Naive thymus-derived CD8-positive, alpha-beta T cell (primary cell): ENCODE measurements at regions not wholly inside any gene's neighbourhood (a gene's known extent, or its start where the extent isn't known, plus 50 kb on each side); places are given as distances from the start of the nearest gene placed in this dataset.
A peak's percentile ranks its signal among the peaks of the same experiment; 100 is the strongest.

Source experiments
- ATAC-seq, 2 donors: fragments of 150-1000 bp; cut with Tn5 transposase in 1 of 2; sonication (Bioruptor Pico), chemical (Tn5 transposase) in 1 of 2; 1 replicate in 1 of 2; 2 replicates in 1 of 2; pipeline ENCODE4 v1.10.0; 2021; ENCODE audit warnings: mild to moderate bottlenecking in 2 of 2, moderate library complexity in 2 of 2
- POLR2A ChIA-PET: fragments of 350-600 bp; sonication (Branson Sonifier 250); formaldehyde crosslinking; loops from one replicate; lab custom pipeline; 2021; ENCODE audit warnings: antibody characterized with exemption; lab: Charles Lee
- DNase-seq, 10 donors: peaks; one replicate each; pipeline versions ENCODE4 v3.0.0 to v3.0.0-alpha.2; 2020 to 2022
- H3K27ac Mint-ChIP-seq, 10 donors: one replicate each; pipeline ENCODE4 v1.8.0; 2020 to 2022; ENCODE audit warnings: mild to moderate bottlenecking in 10 of 10, mixed read lengths in 10 of 10, moderate library complexity in 4 of 10, inconsistent platforms in 1 of 10
- H3K27me3 Mint-ChIP-seq, 5 donors: one replicate each; pipeline ENCODE4 v1.8.0; 2021 to 2022; ENCODE audit warnings: mixed read lengths in 5 of 5
- H3K36me3 Mint-ChIP-seq, 3 donors: one replicate each; pipeline ENCODE4 v1.8.0; 2020 to 2022; ENCODE audit warnings: mixed read lengths in 3 of 3, mild to moderate bottlenecking in 2 of 3, inconsistent platforms in 1 of 3
- H3K4me1 Mint-ChIP-seq, 4 donors: one replicate each; pipeline ENCODE4 v1.8.0; 2021 to 2022; ENCODE audit warnings: mixed read lengths in 4 of 4
- H3K4me3 Mint-ChIP-seq, 10 donors: one replicate each; pipeline ENCODE4 v1.8.0; 2020 to 2022; ENCODE audit warnings: mild to moderate bottlenecking in 10 of 10, mixed read lengths in 10 of 10, moderate library complexity in 6 of 10, inconsistent platforms in 1 of 10
- H3K9me3 Mint-ChIP-seq, 9 donors: one replicate each; pipeline ENCODE4 v1.8.0; 2020 to 2022; ENCODE audit warnings: mixed read lengths in 9 of 9, mild to moderate bottlenecking in 3 of 9, inconsistent platforms in 1 of 9, moderate library complexity in 1 of 9

- ATAC-seq, result no peak
- no peak for DNase-seq
- no peak overlapping the region for H3K4me3 Mint-ChIP-seq
- H3K4me1 Mint-ChIP-seq, result peaks cover 9 to 19% (median 18%) of the 10 kb centered on the region in 4 donors
- H3K36me3 Mint-ChIP-seq, result peaks cover 0 to 4% (median 0%) of the 10 kb centered on the region in 3 donors
- POLR2A ChIA-PET, result interaction anchor here (1.1 kb wide), 1 partner anchor 94 kb away, joined by 4 read pairs; the partner anchor contains the start of gene FYN
- peak overlapping the region in 4 of 10 donors; percentile 6 to 87 (median 40) for H3K27ac Mint-ChIP-seq
- H3K27me3 Mint-ChIP-seq, result no peaks in the 10 kb centered on the region
- H3K9me3 Mint-ChIP-seq, result peaks cover 0 to 2% (median 0%) of the 10 kb centered on the region in 9 donors
Measured at GRCh38 chr6:111967131-111967530, 86.8 kb upstream of the CCN6 start.

- H3K27ac Mint-ChIP-seq, result peak overlapping the region in 7 of 10 donors; percentile 15 to 99 (median 90)
Measured at GRCh38 chr6:111970426-111970825, 83.5 kb upstream of the CCN6 start.

GRCh38 chr6:111971181-111971841, 82.6 kb upstream of the CCN6 start:
- H3K27me3 Mint-ChIP-seq, result peaks cover 0 to 1% (median 0%) of the 10 kb centered on the region in 5 donors
- DNase-seq, result no peak
- POLR2A ChIA-PET, result interaction anchor here (1.0 to 7.1 kb wide), 2 partner anchors 12 to 17 kb away, joined by 4 to 55 read pairs; no protein-coding TSS in a partner anchor
- H3K4me1 Mint-ChIP-seq, result peaks cover 25 to 60% (median 58%) of the 10 kb centered on the region in 4 donors
- peak overlapping the region in 4 of 10 donors; percentile 10 to 52 (median 20) for H3K4me3 Mint-ChIP-seq
- peaks cover 0 to 2% (median 0%) of the 10 kb centered on the region in 9 donors for H3K9me3 Mint-ChIP-seq
- peak overlapping the region; percentile 31 to 99 (median 96) for H3K27ac Mint-ChIP-seq
- ATAC-seq, result no peak
- peaks cover 0 to 4% (median 0%) of the 10 kb centered on the region in 3 donors for H3K36me3 Mint-ChIP-seq

More at GRCh38 chr6:111970426-111970825, 83.5 kb upstream of the CCN6 start:
- Mint-ChIP-seq H3K27me3 (peaks cover 0 to 1% (median 0%) of the 10 kb centered on the region in 5 donors), H3K4me3 (no peak overlapping the region), H3K4me1 (peaks cover 22 to 51% (median 49%) of the 10 kb centered on the region in 4 donors), H3K36me3 (peaks cover 0 to 4% (median 0%) of the 10 kb centered on the region in 3 donors), H3K9me3 (peaks cover 0 to 2% (median 0%) of the 10 kb centered on the region in 9 donors)
- POLR2A ChIA-PET, result interaction anchor here (0.6 to 1.3 kb wide), 2 partner anchors 11 to 97 kb away, joined by 4 to 5 read pairs; partner anchors contain the start of gene FYN
- no peak for DNase-seq
- ATAC-seq, result no peak

DNA sequence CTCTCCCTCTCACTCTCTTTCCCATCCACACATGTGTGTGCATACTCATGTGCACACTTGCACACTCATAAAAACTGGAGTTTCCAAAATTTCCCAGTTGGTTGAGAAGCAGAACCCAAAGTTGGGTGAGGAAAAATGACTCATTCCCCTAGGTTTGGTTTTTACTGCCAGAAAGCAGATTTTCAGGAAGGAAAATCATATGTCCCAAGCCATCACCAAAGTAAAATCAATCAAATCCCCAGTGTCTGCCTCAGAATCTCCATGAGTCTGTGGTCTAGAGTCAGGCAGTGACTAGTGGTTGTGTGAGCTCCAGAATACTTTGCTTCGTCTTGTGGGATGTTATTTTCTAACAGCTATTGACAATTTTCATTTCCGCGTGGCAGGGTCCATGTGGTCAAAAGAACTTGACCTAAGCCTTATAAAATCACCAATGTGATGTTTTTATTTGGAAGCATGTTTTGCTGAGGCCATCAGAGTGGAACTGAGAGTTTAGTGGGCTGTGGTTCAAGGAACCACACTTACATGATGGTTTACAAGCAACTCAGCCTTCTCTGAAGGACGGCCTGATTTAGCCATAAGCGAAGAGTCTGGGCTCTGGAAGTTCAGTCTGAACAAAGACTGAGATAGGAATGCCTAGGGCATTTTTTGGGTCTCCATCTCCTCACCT, 81.9 kb upstream of the CCN6 start:
- H3K27me3 Mint-ChIP-seq, result peaks cover 0 to 1% (median 0%) of the 10 kb centered on the region in 5 donors
- peak overlapping the region; percentile 94 to 99 (median 98) for H3K27ac Mint-ChIP-seq
- H3K4me1 Mint-ChIP-seq, result peaks cover 32 to 67% (median 65%) of the 10 kb centered on the region in 4 donors
- peaks cover 0 to 4% (median 0%) of the 10 kb centered on the region in 3 donors for H3K36me3 Mint-ChIP-seq
- H3K9me3 Mint-ChIP-seq, result peaks cover 0 to 2% (median 0%) of the 10 kb centered on the region in 9 donors
- ATAC-seq (no peak), DNase-seq (no peak)
- H3K4me3 Mint-ChIP-seq, result peak overlapping the region in 4 of 10 donors; percentile 11 to 64 (median 28)
- POLR2A ChIA-PET, result interaction anchor here (1.0 to 7.1 kb wide), 9 partner anchors 10 to 121 kb away, joined by 3 to 55 read pairs (median 6); partner anchors contain the start of gene FYN

DNA sequence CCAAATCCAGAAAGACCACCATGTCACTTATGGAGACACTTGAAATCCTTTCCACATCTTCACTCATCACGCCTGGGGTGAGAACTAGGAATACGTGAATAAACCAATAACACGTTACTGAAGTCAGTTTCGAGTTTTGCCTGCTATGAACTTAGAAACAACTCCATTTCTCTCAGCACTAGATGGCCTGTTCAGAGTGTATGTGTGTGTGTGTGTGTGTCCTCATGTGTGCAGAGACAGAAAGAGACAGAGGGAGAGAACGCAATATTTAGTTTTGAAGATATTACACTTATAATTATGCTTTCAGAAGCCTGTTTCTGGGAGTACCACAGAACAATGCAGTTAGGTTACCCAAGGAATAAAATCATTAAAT, 81.2 kb upstream of the CCN6 start:
- peaks cover 0 to 2% (median 0%) of the 10 kb centered on the region in 9 donors for H3K9me3 Mint-ChIP-seq
- peak overlapping the region; percentile 18 to 81 (median 64) for H3K4me3 Mint-ChIP-seq
- peaks cover 29 to 72% (median 71%) of the 10 kb centered on the region in 4 donors for H3K4me1 Mint-ChIP-seq
- H3K27me3 Mint-ChIP-seq, result peaks cover 0 to 1% (median 0%) of the 10 kb centered on the region in 5 donors
- POLR2A ChIA-PET, result interaction anchor here (0.8 to 7.1 kb wide), 16 partner anchors 10 to 1098 kb away, joined by 3 to 55 read pairs (median 4); partner anchors contain the start of genes AMD1 and FYN
- peak overlapping the region; percentile 94 to 99 (median 98) for H3K27ac Mint-ChIP-seq
- DNase-seq (peak in 2 of 10 donors; percentile 13 to 72), ATAC-seq (peak in 1 of 2 donors; percentile 34)
- H3K36me3 Mint-ChIP-seq, result peaks cover 0 to 4% (median 0%) of the 10 kb centered on the region in 3 donors

DNA sequence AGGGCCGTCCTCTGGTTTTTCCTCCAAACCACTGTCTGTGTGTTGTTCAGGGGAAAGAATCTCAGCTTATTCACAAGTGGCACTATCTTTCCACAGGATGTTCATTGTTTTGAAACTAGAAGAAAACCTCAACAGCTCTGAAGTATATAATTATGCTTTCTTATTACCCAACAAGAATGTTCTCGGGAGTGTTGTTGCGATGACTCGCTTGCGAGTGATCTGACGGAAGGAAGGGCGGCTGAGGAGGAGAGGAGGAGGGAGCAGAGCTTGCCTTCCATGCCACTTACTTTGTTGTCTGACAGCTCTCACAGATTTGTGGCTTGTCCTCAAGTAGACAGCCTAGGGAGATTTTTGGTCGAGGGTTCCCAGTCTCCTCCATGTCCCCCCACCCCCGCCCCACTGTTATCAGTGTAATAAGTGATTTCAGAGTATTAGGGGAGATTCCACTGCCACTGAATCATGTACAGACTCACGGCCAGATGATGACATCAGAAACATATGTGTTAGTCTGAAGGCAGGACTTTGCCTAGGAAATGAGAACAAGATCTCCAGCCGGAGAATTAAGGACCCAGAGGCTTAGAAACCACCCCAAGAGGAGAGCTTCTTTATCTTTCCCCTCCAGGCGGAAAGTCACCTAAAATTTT, 80.7 kb upstream of the CCN6 start:
- H3K4me3 Mint-ChIP-seq, result peak overlapping the region; percentile 56 to 81 (median 66)
- H3K36me3 Mint-ChIP-seq, result peaks cover 0 to 4% (median 0%) of the 10 kb centered on the region in 3 donors
- H3K9me3 Mint-ChIP-seq, result peaks cover 0 to 2% (median 0%) of the 10 kb centered on the region in 9 donors
- peak; percentile 40 to 87 (median 74) for DNase-seq
- peak overlapping the region; percentile 94 to 99 (median 98) for H3K27ac Mint-ChIP-seq
- POLR2A ChIA-PET, result interaction anchor here (0.6 to 7.1 kb wide), 20 partner anchors 10 to 1099 kb away, joined by 3 to 55 read pairs (median 3); partner anchors contain the start of genes AMD1 and FYN
- peaks cover 28 to 77% (median 73%) of the 10 kb centered on the region in 4 donors for H3K4me1 Mint-ChIP-seq
- ATAC-seq, result peak; percentile 91
- peaks cover 0 to 1% (median 0%) of the 10 kb centered on the region in 5 donors for H3K27me3 Mint-ChIP-seq

- peaks cover 35 to 85% (median 80%) of the 10 kb centered on the region in 4 donors for H3K4me1 Mint-ChIP-seq
- no peak for ATAC-seq
- peak overlapping the region; percentile 94 to 99 (median 98) for H3K27ac Mint-ChIP-seq
- peaks cover 0 to 2% (median 0%) of the 10 kb centered on the region in 9 donors for H3K9me3 Mint-ChIP-seq
- peak in 1 of 10 donors; percentile 29 for DNase-seq
- H3K36me3 Mint-ChIP-seq, result no peaks in the 10 kb centered on the region
- H3K27me3 Mint-ChIP-seq, result peaks cover 0 to 1% (median 0%) of the 10 kb centered on the region in 5 donors
- H3K4me3 Mint-ChIP-seq, result peak overlapping the region in 9 of 10 donors; percentile 64 to 81 (median 68)
- POLR2A ChIA-PET, result interaction anchor here (0.6 to 7.1 kb wide), 14 partner anchors 10 to 861 kb away, joined by 3 to 55 read pairs (median 4); partner anchors contain the start of gene FYN
Measured at GRCh38 chr6:111973927-111974639, 79.8 kb upstream of the CCN6 start.

DNA sequence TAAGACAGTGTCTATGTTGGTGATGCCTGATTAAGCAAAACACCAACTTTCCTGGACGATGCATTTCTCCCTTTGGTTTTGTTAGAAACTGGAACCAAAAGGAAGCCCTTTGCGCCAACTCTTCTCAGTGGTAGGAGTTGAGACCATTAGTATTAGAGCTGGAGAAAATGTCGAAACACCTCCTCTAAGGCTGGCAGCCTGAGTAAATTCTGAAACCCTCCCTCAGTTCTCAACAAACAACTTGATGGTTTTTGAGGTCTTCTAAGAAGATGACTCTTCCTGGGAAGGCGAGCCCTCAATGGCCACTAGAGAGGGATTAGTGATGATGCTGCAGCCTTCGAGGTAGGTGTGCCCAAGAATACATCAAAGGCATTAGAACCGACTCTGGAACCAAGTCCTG, 78.4 kb upstream of the CCN6 start:
- ATAC-seq (no peak), DNase-seq (no peak)
- POLR2A ChIA-PET, result interaction anchor here (2.6 to 7.1 kb wide), 3 partner anchors 9 to 17 kb away, joined by 21 to 55 read pairs (median 29); no protein-coding TSS in a partner anchor
- Mint-ChIP-seq H3K4me3 (no peak overlapping the region), H3K27me3 (peaks cover 0 to 1% (median 0%) of the 10 kb centered on the region in 5 donors), H3K9me3 (no peaks in the 10 kb centered on the region), H3K27ac (peak overlapping the region; percentile 94 to 99 (median 98)), H3K4me1 (peaks cover 40 to 98% (median 91%) of the 10 kb centered on the region in 4 donors), H3K36me3 (no peaks in the 10 kb centered on the region)

- Mint-ChIP-seq H3K9me3 (no peaks in the 10 kb centered on the region), H3K27me3 (peaks cover 0 to 1% (median 0%) of the 10 kb centered on the region in 5 donors), H3K4me1 (peaks cover 39 to 98% (median 88%) of the 10 kb centered on the region in 4 donors), H3K36me3 (no peaks in the 10 kb centered on the region), H3K4me3 (peak overlapping the region in 3 of 10 donors; percentile 22 to 25 (median 24)), H3K27ac (peak overlapping the region; percentile 87 to 99 (median 97))
- ATAC-seq (no peak), DNase-seq (no peak)
- POLR2A ChIA-PET, result interaction anchor here (2.6 to 7.1 kb wide), 2 partner anchors 8 to 12 kb away, joined by 21 to 55 read pairs; no protein-coding TSS in a partner anchor
Measured at GRCh38 chr6:111976139-111976538, 77.8 kb upstream of the CCN6 start.

- Mint-ChIP-seq H3K4me3 (peak overlapping the region in 1 of 10 donors; percentile 25), H3K9me3 (no peaks in the 10 kb centered on the region), H3K27me3 (no peaks in the 10 kb centered on the region), H3K36me3 (no peaks in the 10 kb centered on the region), H3K4me1 (peaks cover 45 to 93% (median 78%) of the 10 kb centered on the region in 4 donors), H3K27ac (peak overlapping the region in 6 of 10 donors; percentile 6 to 85 (median 48))
- ATAC-seq (no peak), DNase-seq (no peak)
- POLR2A ChIA-PET, result interaction anchor here (7.1 kb wide), 1 partner anchor 10 kb away, joined by 55 read pairs; no protein-coding TSS in a partner anchor
Measured at GRCh38 chr6:111978532-111979149, 75.3 kb upstream of the CCN6 start.
